Natural killer cell treated with Interleukin-12 subunit alpha and Interleukin-12 subunit beta and Interleukin-15 and Interleukin-18, amount 100 ng/mL, for 72 hours (primary cell): ENCODE measurements at regions not wholly inside any gene's neighbourhood (a gene's known extent, or its start where the extent isn't known, plus 50 kb on each side); places are given as distances from the start of the nearest gene placed in this dataset.

ENCODE experiments used
- ATAC-seq, 2 donors: fragments of 150-1000 bp; cut with Tn5 transposase in 1 of 2; sonication (Bioruptor Pico), chemical (Tn5 transposase) in 1 of 2; 2 replicates each; pipeline ENCODE4 v1.10.0; 2021
- DNase-seq: peaks from one replicate; pipeline ENCODE4 v3.0.0; 2022; ENCODE audit warnings: low spot score
- H3K27ac Mint-ChIP-seq, 2 donors: 1 replicate in 1 of 2; 2 replicates in 1 of 2; pipeline ENCODE4 v1.8.0; 2022; ENCODE audit warnings: mixed read lengths in 2 of 2, mild to moderate bottlenecking in 1 of 2, moderate library complexity in 1 of 2
- H3K27me3 Mint-ChIP-seq, 2 donors: 1 replicate in 1 of 2; 2 replicates in 1 of 2; pipeline ENCODE4 v1.8.0; 2022; ENCODE audit warnings: mixed read lengths in 2 of 2
- H3K36me3 Mint-ChIP-seq: one replicate; pipeline ENCODE4 v1.8.0; 2022; ENCODE audit warnings: mixed read lengths
- H3K4me1 Mint-ChIP-seq, 2 donors: 1 replicate in 1 of 2; 2 replicates in 1 of 2; pipeline ENCODE4 v1.8.0; 2022; ENCODE audit warnings: low read depth in 2 of 2, mixed read lengths in 2 of 2, mild to moderate bottlenecking in 1 of 2
- H3K4me3 Mint-ChIP-seq: one replicate; pipeline ENCODE4 v1.8.0; 2022; ENCODE audit warnings: mixed read lengths
- H3K9me3 Mint-ChIP-seq: 2 replicates; pipeline ENCODE4 v1.8.0; 2022; ENCODE audit warnings: mixed read lengths

DNA sequence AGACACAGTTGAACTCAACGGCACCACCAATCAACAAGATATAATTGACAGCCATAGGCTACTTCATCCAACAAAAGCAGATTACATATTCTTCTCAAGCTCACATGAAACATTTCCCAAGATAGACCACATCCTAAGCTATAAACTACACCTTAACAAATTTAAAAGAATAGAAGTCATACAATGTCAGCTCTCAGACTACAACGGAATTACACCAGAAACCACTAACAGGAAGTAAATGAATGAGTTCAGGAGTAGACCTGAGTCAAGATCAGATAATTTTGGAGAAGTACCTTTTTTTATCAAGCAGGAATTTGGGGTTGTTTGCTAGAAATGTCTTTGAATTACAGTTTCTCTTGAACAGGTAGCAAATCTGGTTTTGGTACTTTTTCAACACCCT lies 237.8 kb downstream of the TBX18 start:
- ATAC-seq (no peak), DNase-seq (no peak)
- H3K36me3 Mint-ChIP-seq, result no peaks in the 10 kb centered on the region

DNA sequence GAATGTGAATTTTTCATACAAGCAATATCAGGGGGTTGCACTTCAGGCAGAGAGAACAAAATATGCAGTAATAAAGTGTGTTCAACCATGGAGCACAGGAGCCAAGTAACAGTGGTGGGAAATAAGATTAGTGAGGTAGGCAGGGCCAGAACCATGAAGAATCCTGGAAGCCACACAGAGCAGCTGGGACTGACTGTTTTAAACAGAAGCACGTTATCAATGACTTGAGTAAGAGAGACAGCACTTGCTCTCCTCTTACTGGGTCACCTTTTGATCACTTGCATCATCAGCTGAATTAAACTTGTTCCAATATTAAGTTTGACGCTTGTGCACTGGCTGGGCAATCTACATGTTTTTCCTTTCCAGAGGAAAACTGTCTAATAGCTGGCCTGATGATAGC lies 238.5 kb downstream of the TBX18 start:
- no peaks in the 10 kb centered on the region for H3K27me3 Mint-ChIP-seq
- H3K4me1 Mint-ChIP-seq, result no peaks in the 10 kb centered on the region
- H3K36me3 Mint-ChIP-seq, result no peaks in the 10 kb centered on the region
- no peak for DNase-seq
- peaks cover 24% of the 10 kb centered on the region for H3K9me3 Mint-ChIP-seq
- no peak overlapping the region for H3K27ac Mint-ChIP-seq
- no peak overlapping the region for H3K4me3 Mint-ChIP-seq
- no peak for ATAC-seq

More for the DNA sequence above, 237.8 kb downstream of the TBX18 start:
- Mint-ChIP-seq H3K4me3 (no peak overlapping the region), H3K27ac (no peak overlapping the region), H3K9me3 (peaks cover 18% of the 10 kb centered on the region), H3K4me1 (no peaks in the 10 kb centered on the region), H3K27me3 (no peaks in the 10 kb centered on the region)

DNA sequence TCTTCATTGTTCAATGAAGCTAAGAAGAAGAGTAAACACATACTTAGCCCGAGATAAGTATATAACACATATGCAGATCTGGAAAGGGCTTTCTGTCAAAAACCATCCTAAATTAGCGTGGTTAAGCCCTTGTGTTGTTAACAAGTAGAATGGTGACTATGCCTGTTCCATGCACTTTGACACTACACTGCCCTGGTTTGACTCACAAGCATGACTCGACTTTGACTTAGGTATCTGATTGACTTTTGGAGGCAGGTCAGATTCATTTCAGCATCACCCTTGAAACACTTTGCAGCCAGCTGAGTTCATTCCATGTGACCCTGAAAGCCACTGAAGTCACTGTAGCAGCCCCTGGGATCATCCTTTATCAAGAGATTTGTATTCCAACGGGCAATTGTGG lies 239.8 kb downstream of the TBX18 start:
- Mint-ChIP-seq H3K36me3 (no peaks in the 10 kb centered on the region), H3K4me1 (no peaks in the 10 kb centered on the region), H3K27ac (no peak overlapping the region), H3K27me3 (no peaks in the 10 kb centered on the region), H3K4me3 (no peak overlapping the region), H3K9me3 (peaks cover 20% of the 10 kb centered on the region)
- DNase-seq (no peak), ATAC-seq (no peak)

DNA sequence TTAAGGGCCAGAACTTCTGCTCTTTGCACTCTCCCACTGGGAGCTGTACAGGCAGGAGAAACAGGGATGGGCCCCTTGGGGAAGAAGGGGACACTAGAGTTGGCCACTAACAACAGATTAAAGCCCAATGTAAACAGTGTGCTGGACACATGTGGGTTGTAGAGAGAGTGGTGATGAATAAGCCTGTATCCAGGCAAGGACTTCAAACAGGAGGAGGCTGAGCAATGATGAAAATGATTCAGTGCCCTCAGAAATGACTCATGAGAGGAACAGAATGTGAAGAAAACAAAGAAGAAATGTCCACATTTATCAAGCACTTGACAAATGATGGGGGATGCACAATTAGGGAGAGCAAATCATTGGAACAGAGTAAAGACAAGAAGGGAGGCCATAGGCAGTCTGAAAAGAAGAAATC lies 242.3 kb downstream of the TBX18 start:
- H3K27me3 Mint-ChIP-seq, result no peaks in the 10 kb centered on the region
- H3K36me3 Mint-ChIP-seq, result no peaks in the 10 kb centered on the region
- no peak overlapping the region for H3K4me3 Mint-ChIP-seq
- H3K9me3 Mint-ChIP-seq, result peaks cover 14% of the 10 kb centered on the region
- no peaks in the 10 kb centered on the region for H3K4me1 Mint-ChIP-seq
- H3K27ac Mint-ChIP-seq, result no peak overlapping the region
- no peak for ATAC-seq
- no peak for DNase-seq

GRCh38 chr6:84521511-84521910 lies 242.9 kb downstream of the TBX18 start:
- peaks cover 14% of the 10 kb centered on the region for H3K9me3 Mint-ChIP-seq
- H3K4me3 Mint-ChIP-seq, result no peak overlapping the region
- H3K36me3 Mint-ChIP-seq, result no peaks in the 10 kb centered on the region
- no peak overlapping the region for H3K27ac Mint-ChIP-seq
- no peaks in the 10 kb centered on the region for H3K4me1 Mint-ChIP-seq
- no peaks in the 10 kb centered on the region for H3K27me3 Mint-ChIP-seq
- no peak for DNase-seq
- no peak for ATAC-seq

DNA sequence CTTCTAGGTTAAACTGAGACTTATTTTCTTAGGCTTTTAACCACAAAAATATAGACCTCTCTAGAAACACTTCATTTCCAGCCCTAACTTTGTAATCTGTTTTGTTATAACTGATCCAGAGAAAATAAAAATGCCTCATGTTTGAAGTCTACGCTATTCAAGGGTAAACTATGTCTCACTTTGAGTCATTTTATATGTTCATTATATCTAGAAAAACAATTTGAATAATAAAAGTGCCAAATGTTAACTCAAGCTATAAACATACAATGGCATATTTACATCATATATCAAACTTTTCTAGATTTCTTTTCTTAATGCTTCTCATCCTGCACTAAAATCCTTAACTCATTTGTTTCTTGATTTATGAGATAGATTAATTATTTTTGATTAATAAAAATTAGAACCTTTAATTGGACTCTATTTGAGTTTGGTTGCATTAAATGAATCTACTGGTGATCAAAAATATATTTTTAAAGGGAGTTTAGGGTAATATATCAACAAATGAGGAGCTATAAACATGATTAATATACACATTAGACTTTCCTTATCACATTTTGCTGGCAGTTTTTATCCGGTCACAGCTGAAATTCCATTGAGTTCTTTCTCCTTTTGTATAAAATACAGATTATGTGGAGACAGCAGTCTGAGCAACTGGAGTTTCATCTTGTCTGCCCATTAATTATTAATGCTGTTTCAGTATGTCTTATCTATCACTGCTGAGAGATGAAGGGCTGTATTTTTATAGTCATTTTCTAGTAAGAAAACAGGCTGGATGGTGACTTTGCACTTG lies 246.5 kb downstream of the TBX18 start:
- H3K27me3 Mint-ChIP-seq, result no peaks in the 10 kb centered on the region
- ATAC-seq, result no peak
- DNase-seq, result no peak
- H3K9me3 Mint-ChIP-seq, result peaks cover 14% of the 10 kb centered on the region
- H3K4me3 Mint-ChIP-seq, result no peak overlapping the region
- no peaks in the 10 kb centered on the region for H3K4me1 Mint-ChIP-seq
- no peak overlapping the region for H3K27ac Mint-ChIP-seq
- H3K36me3 Mint-ChIP-seq, result no peaks in the 10 kb centered on the region

DNA sequence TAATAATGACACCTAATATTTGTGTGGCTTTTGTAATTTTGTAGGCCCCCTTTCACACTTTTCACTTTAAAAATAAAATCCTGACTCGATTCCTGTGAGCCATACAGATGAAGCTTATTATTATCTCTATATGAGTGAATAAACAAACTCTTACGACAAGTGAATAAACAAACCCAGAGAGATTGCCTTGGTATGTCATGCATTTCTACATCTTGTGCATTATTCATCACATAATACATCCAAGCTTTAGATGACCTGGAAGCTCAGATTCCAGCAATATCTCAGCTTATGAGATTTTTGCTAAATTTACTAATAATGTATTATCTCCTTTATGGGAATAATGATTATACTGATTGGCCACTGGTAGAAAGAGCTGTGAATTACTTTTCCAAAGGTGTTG lies 248.2 kb downstream of the TBX18 start:
- Mint-ChIP-seq H3K36me3 (no peaks in the 10 kb centered on the region), H3K9me3 (peaks cover 3% of the 10 kb centered on the region), H3K4me3 (no peak overlapping the region), H3K4me1 (no peaks in the 10 kb centered on the region), H3K27me3 (no peaks in the 10 kb centered on the region), H3K27ac (no peak overlapping the region)
- ATAC-seq, result no peak
- DNase-seq, result no peak

DNA sequence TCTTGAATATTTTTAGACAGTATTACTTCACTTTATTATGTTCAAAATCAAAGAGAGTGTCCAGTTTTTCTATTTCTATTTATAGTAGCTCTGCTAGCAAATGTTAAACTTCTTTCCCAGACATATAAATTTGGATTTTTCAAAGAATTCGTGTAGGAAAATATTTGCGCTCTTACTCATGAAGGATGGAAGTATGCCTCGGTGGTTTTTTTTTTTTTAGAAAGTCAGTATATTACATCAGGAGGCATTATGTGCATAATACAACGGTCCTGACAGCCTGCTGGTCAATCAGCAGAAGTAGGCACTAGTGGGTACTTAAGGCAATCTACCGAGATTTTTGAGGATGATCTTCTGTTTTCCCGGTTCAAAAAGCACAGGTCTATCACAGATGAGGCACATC lies 249.3 kb downstream of the TBX18 start:
- ATAC-seq (no peak), DNase-seq (no peak)
- H3K4me1 Mint-ChIP-seq, result no peaks in the 10 kb centered on the region
- H3K4me3 Mint-ChIP-seq, result no peak overlapping the region
- no peaks in the 10 kb centered on the region for H3K36me3 Mint-ChIP-seq
- H3K27me3 Mint-ChIP-seq, result no peaks in the 10 kb centered on the region
- no peak overlapping the region for H3K27ac Mint-ChIP-seq
- no peaks in the 10 kb centered on the region for H3K9me3 Mint-ChIP-seq

DNA sequence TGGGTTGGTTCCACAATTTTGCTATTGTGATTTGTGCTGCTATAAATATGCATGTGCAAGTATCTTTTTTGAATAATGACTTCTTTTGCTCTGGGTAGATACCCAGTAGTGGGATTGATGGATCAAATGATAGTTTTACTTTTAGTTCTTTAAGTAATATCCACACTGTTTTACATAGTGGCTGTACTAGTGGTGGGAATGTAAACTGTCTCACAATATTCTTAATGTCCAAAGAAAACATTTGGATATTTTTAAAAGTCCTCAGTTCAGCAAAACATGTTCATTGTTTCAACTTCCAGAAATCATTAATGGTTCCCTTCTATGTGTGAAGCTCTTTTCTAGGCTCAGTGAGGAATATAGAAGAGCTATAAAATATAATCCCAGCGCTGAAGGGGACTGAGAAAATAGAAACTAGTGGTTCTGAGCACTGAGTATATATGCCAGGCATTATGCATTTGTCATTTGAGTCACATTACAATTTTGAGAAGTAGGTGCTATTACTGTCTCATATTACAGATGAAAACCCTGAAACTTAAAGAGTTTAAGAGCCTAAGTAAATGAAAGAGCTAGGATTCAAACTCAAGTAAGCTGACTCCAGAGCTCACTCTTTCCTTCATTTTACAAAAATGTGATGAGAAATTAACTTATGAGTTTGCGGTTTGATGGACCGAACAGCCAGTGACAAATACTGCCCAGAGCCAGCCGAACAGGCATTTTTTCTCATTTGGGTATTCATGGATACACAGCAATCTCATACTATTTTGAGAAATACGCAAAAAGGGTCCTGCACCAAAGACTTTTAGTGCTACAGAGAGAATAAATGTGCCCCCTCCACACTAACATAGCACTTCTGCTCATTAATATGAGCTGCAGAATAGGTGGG lies 250.1 kb downstream of the TBX18 start:
- H3K27ac Mint-ChIP-seq, result no peak overlapping the region
- DNase-seq, result no peak
- H3K4me3 Mint-ChIP-seq, result no peak overlapping the region
- H3K9me3 Mint-ChIP-seq, result no peaks in the 10 kb centered on the region
- H3K27me3 Mint-ChIP-seq, result no peaks in the 10 kb centered on the region
- H3K36me3 Mint-ChIP-seq, result no peaks in the 10 kb centered on the region
- H3K4me1 Mint-ChIP-seq, result no peaks in the 10 kb centered on the region
- ATAC-seq, result no peak

DNA sequence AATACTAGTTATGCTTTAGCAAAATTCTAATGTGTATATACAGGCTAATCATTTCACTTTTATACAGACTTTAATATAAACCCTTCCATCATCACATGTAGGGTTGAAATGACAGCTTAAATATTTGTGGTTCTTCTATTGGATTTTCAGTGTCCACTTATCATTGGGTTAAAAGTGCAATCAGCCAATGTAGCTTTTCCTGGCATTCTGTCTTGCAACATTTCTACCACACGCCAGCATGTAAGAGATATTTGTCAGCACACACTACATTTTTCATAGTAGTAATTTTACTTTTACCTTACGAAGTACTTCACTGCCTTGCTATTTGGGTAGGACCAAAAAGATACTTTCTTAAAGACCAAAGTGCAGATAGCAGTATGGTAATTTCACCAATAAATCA lies 252.0 kb downstream of the TBX18 start:
- no peak overlapping the region for H3K4me3 Mint-ChIP-seq
- DNase-seq, result no peak
- H3K27me3 Mint-ChIP-seq, result no peaks in the 10 kb centered on the region
- H3K9me3 Mint-ChIP-seq, result peaks cover 2% of the 10 kb centered on the region
- H3K36me3 Mint-ChIP-seq, result no peaks in the 10 kb centered on the region
- no peak overlapping the region for H3K27ac Mint-ChIP-seq
- H3K4me1 Mint-ChIP-seq, result no peaks in the 10 kb centered on the region
- ATAC-seq, result no peak

DNA sequence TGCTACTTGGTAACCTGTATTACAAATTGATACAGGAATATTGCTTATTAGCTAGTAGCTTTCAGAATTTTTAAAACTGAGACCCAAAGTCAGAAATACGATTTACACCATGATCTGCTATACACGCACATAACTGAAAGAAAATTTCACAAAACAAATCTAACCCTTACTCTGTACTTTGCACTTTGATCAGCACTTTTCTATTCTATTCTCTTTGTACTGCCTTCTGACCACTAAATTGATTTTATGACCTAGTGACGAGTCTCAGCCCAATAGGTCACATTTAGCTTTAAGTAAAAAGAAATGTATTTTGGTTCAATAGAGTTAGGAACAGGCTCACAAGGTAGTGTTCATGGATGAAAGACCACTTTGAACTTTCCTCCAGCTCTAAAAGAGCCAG lies 252.5 kb downstream of the TBX18 start:
- no peak overlapping the region for H3K4me3 Mint-ChIP-seq
- H3K4me1 Mint-ChIP-seq, result no peaks in the 10 kb centered on the region
- ATAC-seq (no peak), DNase-seq (no peak)
- peaks cover 3% of the 10 kb centered on the region for H3K9me3 Mint-ChIP-seq
- H3K27me3 Mint-ChIP-seq, result no peaks in the 10 kb centered on the region
- no peak overlapping the region for H3K27ac Mint-ChIP-seq
- no peaks in the 10 kb centered on the region for H3K36me3 Mint-ChIP-seq

DNA sequence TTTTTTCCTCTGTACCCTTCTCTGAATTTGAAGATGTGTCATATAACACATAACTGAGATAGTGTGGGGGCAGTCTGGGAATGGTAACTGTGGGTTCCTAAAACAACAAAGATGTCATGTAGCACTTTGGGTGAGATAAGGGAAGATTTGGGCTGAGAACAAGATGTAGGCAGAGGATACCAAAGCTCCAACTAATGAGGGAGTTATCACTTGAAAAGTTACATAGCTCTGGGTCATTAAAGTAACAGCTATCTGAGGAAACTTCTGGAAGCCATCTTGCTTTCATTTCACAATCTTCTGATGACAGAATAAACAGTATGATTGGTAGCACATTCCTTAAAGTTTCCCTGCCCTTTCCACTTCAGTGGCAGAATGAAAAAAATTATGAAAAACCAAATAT lies 255.4 kb downstream of the TBX18 start:
- no peaks in the 10 kb centered on the region for H3K4me1 Mint-ChIP-seq
- DNase-seq (no peak), ATAC-seq (no peak)
- no peak overlapping the region for H3K4me3 Mint-ChIP-seq
- no peak overlapping the region for H3K27ac Mint-ChIP-seq
- no peaks in the 10 kb centered on the region for H3K36me3 Mint-ChIP-seq
- H3K9me3 Mint-ChIP-seq, result peaks cover 6% of the 10 kb centered on the region
- H3K27me3 Mint-ChIP-seq, result no peaks in the 10 kb centered on the region

- ATAC-seq, result no peak
- no peak for DNase-seq
- Mint-ChIP-seq H3K36me3 (no peaks in the 10 kb centered on the region), H3K27me3 (no peaks in the 10 kb centered on the region), H3K4me1 (no peaks in the 10 kb centered on the region), H3K4me3 (no peak overlapping the region), H3K27ac (no peak overlapping the region), H3K9me3 (peaks cover 6% of the 10 kb centered on the region)
Measured at GRCh38 chr6:84508334-84508733, 256.1 kb downstream of the TBX18 start.

DNA sequence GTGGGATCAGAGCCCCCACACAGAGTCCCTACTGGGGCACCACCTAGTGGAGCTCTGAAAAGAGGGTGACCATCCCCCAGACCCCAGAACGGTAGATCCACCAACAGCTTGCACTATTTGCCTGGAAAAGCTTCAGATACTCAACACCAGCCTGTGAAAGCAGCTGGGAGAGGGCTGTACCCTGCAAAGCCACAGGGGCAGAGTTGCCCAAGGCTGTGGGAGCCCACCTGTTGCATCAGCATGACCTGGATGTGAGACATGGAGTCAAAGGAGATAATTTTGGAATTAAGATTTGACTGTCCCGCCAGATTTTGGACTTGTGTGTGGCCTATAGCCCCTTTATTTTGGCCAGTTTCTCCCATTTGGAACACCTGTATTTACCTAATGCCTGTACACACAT lies 260.4 kb downstream of the TBX18 start:
- peaks cover 18% of the 10 kb centered on the region for H3K9me3 Mint-ChIP-seq
- ATAC-seq (no peak), DNase-seq (no peak)
- no peaks in the 10 kb centered on the region for H3K36me3 Mint-ChIP-seq
- no peak overlapping the region for H3K4me3 Mint-ChIP-seq
- no peaks in the 10 kb centered on the region for H3K4me1 Mint-ChIP-seq
- H3K27ac Mint-ChIP-seq, result no peak overlapping the region
- H3K27me3 Mint-ChIP-seq, result no peaks in the 10 kb centered on the region
